ENCODE measurements at regions not wholly inside any gene's neighbourhood (a gene's known extent, or its start where the extent isn't known, plus 50 kb on each side); places are given as distances from the start of the nearest gene placed in this dataset.

GRCh38 chr2:52445686-52446085 is 1321.9 kb upstream of the CHAC2 start:
- peak in 1 of 8 donors; percentile 79 for ATAC-seq
- H3K9me3 ChIP-seq = no peaks in the 10 kb centered on the region
- intact Hi-C loops (cut with DNase I) = no loop called here

DNA sequence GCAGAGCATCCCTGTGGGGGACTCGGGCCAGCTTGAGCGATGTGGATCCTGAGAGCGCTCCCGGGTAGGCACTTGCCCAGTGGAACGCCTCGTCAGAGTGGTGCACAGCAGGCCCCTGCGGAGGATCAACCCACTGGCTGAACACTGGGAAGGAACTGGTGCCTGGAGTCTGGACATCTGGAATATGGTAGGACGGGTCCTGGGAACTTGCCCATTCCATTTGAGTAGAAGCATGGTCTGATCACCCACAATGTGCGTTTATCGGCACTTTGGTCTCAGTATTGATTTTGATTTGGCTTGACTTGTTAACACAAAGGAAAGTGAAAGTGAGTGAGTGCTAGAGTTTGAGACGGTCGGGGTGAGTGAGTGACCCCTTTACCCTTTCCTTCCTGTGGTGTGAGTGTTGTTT is 1336.2 kb upstream of the CHAC2 start:
- TF ChIP-seq, protein P1, sequence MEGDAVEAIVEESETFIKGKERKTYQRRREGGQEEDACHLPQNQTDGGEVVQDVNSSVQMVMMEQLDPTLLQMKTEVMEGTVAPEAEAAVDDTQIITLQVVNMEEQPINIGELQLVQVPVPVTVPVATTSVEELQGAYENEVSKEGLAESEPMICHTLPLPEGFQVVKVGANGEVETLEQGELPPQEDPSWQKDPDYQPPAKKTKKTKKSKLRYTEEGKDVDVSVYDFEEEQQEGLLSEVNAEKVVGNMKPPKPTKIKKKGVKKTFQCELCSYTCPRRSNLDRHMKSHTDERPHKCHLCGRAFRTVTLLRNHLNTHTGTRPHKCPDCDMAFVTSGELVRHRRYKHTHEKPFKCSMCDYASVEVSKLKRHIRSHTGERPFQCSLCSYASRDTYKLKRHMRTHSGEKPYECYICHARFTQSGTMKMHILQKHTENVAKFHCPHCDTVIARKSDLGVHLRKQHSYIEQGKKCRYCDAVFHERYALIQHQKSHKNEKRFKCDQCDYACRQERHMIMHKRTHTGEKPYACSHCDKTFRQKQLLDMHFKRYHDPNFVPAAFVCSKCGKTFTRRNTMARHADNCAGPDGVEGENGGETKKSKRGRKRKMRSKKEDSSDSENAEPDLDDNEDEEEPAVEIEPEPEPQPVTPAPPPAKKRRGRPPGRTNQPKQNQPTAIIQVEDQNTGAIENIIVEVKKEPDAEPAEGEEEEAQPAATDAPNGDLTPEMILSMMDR (IDR thresholded peaks at IDR 0.05) = no peak
- Histone ChIP-seq H3K27me3 (no peaks in the 10 kb centered on the region), H3K36me3 (no peaks in the 10 kb centered on the region), H3K4me3 (no peak overlapping the region), H3K27ac (no peak overlapping the region), H3K9me3 (no peaks in the 10 kb centered on the region), H3K4me1 (no peaks in the 10 kb centered on the region)
- 91 to 92% methylated on average over 12 of the region's 12 CpGs for WGBS, 2 donors
- ATAC-seq = no peak
- intact Hi-C loops (cut with DNase I) = no loop called here
- DNase-seq = no peak

More at GRCh38 chr2:52445686-52446085, 1321.9 kb upstream of the CHAC2 start:
- no peak overlapping the region for H3K27ac ChIP-seq
- DNase-seq = no peak
- no peaks in the 10 kb centered on the region for H3K27me3 ChIP-seq
- no peaks in the 10 kb centered on the region for H3K36me3 ChIP-seq
- H3K4me3 ChIP-seq = no peak overlapping the region
- H3K4me1 ChIP-seq = peaks cover 0 to 7% (median 0%) of the 10 kb centered on the region in 9 donors
- TF ChIP-seq, protein P1 (IDR thresholded peaks at IDR 0.05) = no peak

- 44 to 73% methylated on average over 3 of the region's 3 CpGs for WGBS, 2 donors
- ATAC-seq = no peak
- no peaks in the 10 kb centered on the region for H3K27me3 ChIP-seq
- intact Hi-C loops (cut with DNase I) = no loop called here
- H3K27ac ChIP-seq = no peak overlapping the region
- H3K4me3 ChIP-seq = no peak overlapping the region
- H3K36me3 ChIP-seq = no peaks in the 10 kb centered on the region
- H3K4me1 ChIP-seq = no peaks in the 10 kb centered on the region
- no peaks in the 10 kb centered on the region for H3K9me3 ChIP-seq
- TF ChIP-seq, protein P1 (IDR thresholded peaks at IDR 0.05) = no peak
- DNase-seq = no peak
These were observed 1337.9 kb upstream of the CHAC2 start for GRCh38 chr2:52429740-52430139.

DNA sequence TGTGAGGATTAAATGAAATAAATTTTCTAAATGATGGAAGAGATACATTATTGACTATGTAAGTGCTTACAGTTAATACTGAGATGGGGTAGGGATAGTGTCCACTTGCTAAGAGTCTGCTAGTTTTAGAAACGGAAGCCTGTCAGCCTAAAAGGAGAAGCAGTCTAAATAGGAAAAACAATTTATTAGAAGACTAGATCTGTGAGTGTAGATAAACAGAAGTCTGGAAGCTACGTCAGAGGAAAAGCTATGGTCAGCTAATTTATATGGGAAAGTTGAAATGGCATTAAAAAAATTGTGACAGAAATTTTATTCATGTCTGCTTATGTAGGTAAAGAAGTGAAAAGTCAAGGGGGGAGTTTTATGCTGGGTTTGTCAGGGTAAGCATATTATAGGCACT is 1338.4 kb upstream of the CHAC2 start:
- no peak overlapping the region for H3K4me3 ChIP-seq
- intact Hi-C loops (cut with DNase I) = no loop called here

More for the DNA sequence above, 1338.4 kb upstream of the CHAC2 start:
- WGBS, 2 donors = 46 to 59% methylated on average over 2 of the region's 2 CpGs
- ATAC-seq = no peak
- Histone ChIP-seq H3K36me3 (no peaks in the 10 kb centered on the region), H3K4me1 (no peaks in the 10 kb centered on the region), H3K9me3 (no peaks in the 10 kb centered on the region), H3K27ac (no peak overlapping the region), H3K27me3 (no peaks in the 10 kb centered on the region)
- DNase-seq = no peak
- TF ChIP-seq, protein P1 (IDR thresholded peaks at IDR 0.05) = no peak
